ENCODE measurements at regions not wholly inside any gene's neighbourhood (a gene's known extent, or its start where the extent isn't known, plus 50 kb on each side); places are given as distances from the start of the nearest gene placed in this dataset.
A peak's percentile ranks its signal among the peaks of the same experiment; 100 is the strongest.

DNA sequence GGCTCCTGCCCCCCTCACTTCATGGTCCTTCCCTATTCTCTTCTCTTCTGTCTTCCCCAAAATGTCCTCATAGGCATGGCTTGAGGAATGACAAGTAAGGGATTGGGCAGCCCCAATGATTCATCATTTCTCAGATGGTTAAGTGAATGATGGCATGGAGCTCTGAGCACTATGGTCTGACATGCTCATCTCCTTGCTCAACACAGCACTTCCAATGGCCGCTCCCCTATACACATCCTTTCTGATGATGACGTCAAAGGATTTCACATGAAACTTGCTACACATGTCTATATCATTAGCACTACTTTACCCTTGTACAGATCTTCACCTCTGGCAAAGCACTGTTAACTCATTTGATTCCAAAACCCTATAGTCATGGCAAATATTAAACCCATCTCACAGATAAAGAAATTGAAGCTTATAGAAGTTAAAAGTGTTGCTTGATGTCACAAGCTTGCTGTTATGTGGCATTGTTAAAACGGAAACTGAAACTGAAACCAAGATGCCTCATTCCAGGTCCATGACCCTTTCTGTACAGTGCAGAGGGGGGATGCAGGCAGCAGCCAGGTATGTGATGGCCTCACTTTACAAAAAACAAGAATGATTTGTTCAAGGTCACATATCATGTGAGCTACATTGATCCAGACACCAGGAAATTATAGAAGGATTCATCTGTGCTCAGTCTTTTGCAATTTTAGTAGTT lies 90.0 kb upstream of the PLXNA4 start:
- peak; percentile 42 for DNase-seq

DNA sequence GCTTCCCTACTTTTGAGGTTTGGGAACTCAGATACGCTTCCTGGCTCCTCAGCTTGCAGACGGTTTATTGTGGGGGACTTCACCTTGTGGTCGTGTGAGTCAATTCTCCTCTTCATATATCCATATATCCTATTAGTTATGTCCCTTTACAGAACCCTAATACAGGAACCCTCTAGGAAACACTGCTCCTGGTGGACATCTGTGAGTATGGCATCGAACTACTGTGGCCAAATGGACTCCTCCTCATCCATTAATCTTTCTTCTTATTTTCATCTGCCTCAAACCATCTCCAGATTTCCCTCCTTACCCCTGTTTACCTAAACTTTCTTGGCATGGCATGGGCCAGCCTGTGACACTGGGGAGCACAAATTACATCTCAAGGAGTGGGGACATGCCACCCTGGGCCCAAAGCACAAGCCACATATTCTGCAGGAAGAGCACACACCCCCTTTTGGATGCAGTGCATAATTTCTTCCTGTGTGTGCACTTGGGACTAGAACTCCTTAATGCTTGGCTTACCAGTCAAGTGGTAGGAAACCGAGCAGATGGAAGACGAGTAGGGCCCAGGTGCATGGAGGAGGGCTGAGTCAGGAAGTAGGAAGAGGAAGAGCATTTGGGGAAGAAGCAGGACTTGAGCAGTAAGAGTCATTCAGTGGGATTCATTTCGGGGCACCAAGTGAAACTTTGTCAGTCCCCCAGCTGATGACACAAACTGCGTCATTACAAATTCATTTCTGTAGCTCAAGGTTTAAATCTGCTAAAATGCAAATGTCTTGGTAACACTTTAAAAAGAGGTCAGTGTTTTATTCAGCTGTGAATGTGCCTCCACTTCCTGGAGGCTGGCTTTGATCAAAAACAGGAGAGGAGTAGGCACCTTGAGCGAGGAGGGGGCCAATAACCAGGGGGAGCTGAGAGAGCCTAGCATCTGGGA lies 80.8 kb upstream of the PLXNA4 start:
- peak; percentile 47 for DNase-seq

DNA sequence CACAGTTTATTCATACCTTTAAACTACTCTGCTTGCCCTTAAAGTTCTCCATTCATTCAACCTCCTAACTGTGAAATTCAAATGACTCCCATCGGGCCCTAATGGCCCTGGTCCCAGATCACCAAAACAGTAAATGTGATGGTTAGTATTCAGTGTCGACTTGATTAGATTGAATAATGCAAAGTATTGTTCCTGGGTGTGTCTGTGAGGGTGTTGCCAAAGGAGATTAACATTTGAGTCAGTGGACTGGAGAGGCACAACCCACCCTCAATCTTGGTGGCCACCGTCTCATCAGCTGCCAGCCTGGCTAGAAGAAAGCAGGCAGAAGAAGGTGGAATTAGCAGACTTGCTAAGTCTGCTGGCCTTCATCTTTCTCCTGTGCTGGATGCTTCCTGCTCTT lies 80.1 kb upstream of the PLXNA4 start:
- DNase-seq: no peak

DNA sequence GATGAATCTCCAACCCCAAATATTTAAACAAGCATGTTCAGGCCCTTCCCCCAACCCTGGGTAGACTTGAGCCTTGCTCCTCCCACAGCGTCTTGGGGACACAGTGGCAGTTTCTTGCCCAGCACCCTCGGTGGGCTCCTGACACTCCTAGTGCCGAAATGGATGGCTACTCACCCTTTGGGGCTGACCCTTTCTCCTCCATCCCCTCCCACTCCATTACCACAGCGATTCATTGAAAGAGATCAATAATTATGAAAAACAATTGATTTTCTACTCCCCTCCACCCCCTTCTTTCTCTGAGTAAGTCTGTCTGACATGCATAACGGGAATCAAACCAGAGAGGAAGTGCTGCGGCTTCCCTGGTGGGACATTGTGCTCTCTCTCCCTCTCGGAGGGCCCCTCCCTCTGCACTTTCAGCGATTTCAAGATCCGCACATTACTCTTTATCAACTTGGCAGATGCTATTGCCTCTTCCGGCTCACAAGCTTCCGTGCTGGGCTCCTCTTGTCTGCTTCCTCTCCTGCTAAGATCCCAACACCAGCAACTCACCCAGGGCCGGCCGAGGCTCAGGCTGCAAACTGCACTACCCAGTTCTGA lies 79.0 kb upstream of the PLXNA4 start:
- peak; percentile 20 for DNase-seq

DNA sequence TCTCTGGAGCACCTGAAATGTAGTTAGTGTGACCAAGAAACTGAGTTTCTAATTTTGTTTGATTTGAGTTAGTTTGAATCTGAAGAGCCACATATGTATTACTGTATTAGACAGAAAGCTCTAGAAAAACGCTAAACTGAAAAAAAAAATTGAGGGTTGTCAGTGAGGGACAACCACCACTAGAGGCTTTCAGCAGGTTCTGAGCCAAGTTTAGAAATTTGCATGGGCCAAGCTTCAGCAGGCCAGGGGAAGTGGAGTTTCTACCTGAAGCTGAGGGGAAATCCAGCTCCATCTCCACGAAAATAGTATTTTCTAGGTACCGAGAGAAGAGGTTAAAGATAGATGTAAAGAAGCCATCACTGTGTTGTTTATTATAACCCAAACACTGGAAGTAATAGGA lies 77.9 kb upstream of the PLXNA4 start:
- peak; percentile 67 for DNase-seq

DNA sequence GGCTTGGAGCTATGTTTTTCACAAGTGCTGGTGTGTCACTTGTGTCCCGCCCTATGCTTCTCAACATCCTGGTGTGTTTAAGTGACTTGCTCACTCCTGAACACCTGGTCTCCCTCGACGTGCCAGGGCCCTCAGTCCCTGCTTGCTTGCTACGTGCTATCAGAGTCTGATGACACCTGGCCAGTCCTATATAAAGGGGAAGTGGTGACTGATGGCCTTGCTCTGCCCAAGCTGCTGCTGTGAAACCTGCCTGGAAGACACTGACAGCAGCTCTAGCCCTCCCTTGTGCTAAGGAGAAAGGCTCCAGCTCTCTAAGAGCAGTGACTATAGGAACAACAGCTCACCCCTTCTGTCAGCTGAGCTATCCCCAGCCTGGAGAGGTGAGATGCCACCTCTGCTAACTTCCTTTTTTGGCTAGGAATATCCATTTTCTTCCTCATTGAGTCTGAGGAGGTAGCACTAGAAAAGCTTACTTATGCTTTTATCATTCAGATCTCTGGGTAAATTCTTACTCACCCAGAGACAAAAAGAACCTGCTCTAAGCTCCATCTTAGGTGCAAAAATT lies 77.2 kb upstream of the PLXNA4 start:
- DNase-seq: peak; percentile 89

DNA sequence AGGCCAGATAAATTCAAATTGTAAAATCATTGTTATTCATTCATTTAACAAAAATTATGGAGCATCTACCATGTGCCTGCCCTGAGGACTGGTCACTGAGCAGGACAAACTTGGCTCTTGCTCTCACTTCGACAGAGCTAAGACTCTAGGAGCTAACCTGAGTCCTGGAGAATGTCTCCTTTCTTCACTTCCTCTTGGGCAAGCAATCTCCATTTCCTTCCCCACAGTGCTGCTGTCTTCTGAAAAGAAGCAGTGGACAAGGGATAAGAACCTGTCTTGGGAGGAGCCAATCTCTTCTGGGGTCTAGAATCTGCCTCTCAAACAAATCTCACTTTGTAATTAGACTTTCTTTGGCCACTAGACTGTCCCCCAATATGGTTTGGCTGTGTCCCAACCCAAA lies 76.2 kb upstream of the PLXNA4 start:
- no peak for DNase-seq

DNA sequence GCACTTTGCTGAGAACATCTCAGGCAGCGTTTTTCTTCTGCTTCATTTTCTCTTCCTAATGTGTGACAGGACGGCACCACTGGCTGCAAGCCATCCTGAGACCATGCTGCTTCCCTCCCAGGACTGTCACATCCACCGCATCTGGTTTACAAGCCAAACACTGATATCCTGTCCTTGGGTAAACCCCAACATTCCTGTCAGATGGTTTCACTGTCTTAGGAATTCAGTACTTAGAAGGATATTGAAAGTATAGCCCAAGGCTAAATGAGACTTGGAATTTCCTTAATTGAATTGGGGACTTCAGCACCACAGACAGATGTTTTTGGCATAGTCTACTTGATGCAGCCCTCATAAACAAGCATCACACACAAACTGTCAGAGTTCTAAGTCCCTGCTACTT lies 74.2 kb upstream of the PLXNA4 start:
- no peak for DNase-seq

DNA sequence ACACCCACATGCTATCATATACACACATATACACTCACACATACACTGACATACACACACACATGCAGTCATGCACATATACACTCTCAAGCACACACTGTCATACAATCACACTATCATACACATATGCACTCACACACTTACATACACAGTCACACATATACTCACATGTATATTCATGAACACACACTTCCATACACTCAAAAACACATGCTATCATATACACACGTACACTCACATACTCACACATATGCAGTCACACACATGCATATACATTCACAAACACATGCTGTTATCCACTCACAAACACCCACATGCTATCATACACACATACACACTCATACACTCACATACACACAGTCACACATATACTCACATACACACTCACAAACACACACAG lies 71.0 kb upstream of the PLXNA4 start:
- no peak for DNase-seq

DNA sequence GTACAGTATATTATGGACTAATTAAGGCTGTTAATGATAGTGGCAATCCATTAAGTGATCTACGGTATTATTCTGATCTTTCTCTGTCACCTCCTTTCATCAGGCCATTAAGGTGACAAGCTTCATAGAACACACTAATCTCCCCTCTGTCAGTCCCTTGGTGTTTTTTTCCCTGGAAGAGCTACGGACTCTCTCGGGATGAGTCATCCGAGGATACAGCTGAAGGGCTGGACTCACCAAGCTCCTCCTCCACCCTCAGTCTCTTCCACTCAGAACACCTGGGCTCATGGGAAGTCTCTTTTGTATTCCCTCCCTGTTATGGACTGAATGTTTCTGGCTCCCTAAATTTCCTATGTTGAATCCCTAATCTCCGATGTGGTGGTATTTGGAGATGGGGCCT lies 69.8 kb upstream of the PLXNA4 start:
- no peak for DNase-seq

DNA sequence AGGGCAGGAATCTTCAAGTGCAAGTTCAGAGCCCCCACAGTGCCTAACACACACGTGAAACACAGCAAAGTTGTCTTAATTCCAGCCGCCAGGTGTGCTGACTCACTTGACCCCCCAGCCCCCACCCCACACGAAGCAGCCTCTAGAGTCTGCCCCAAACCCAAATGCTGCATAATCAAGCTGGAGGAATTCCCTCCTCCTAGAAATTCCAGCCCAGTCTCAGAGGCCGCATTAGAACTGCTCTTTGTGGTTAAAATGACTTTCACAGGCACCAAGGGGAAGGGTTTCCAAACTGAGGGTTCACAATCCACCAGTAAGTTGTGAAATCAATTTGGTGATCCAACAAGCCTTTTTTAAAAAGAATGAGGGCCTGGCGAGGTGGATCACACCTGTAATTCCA lies 67.0 kb upstream of the PLXNA4 start:
- DNase-seq: no peak

DNA sequence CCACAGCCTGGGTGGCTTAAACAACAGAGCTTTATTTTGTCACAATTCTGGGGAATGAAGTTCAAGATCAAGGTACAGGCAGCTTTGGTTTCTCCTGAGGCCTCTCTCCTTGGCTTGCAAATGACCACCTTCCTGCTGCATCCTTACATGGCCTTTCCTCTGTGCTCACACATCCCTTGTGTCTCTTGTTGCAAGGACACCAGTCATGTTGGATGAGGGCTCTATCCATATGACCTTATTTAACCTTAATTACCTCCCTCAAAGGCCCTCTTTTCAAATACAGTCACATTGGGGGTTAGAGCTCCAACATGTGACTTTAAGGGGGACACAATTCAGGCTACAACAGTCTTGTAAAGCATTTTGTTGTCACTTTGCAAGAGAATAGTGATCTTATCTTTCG lies 65.0 kb upstream of the PLXNA4 start:
- DNase-seq: no peak

DNA sequence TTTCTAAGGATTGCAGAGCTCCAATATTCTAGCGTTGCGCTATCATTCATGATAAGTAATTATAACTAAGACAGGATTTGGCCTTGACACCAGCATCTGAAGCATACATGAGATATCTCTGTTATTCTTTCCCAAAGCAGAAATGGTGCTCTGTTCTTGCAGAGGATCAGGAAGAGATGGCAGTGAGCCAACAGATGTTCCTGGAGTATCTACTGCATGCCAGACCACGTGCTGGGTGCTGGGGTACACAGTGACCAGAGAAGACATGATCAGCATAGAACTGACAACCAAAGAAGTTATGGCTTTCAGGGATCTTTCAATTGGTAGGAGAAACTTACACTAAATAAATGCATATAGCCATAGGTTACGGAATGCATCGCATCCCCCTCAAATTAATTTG lies 63.7 kb upstream of the PLXNA4 start:
- DNase-seq: no peak

DNA sequence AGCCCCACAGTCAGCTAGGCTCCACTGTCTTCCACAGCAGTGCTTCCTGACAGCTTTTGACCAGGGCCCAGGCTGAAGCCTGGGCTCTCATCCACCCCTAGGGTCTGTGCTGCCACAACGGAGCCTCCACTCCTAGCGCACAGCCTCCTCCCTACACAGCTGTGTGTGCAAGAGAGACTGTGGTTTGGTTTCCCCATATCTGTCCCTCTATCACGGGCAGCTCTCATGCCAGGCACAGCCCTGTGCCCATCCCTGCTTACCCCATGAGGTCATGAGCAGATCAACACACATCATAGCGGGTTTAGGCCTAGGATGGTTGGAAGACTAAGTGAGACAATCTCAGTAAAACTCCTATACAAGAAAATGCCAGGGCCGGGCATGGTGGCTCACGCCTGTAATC lies 61.7 kb upstream of the PLXNA4 start:
- DNase-seq: no peak

DNA sequence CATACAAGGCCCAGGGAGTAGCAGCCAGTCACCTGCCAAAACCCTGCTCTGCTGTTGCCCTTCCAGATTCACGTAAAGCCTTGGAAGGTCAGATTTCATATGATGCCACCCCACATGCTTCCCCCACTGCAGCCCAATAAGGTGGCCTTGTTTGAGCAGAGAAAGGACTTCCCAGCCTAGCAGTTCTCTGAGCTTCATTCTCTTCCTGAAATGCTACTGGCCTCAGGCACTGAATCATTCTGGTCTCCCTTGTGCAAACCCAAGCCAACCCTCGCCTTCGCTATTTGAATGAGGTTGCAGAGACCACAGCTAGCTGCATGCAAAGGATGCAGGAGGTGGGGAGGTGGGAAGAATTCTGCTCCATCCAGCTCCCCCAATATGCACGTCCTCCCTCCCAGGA lies 60.3 kb upstream of the PLXNA4 start:
- no peak for DNase-seq

DNA sequence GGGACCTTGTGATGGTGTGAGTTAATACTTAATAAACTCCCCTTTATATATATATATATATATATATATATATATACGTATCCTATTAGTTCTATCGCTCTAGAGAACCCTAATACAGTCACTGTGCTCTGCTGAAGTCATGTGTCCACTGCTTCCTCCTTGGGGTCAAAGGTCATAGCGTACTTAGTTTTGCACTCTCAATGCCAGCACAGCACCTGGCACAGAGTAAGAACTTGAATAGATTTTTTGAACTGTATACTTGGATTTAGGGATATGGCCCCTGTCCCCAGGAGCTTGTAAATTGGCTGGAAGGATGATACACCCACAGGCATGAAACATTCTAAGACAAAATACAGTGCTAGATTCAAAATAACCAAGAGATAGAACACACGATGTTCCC lies 58.9 kb upstream of the PLXNA4 start:
- DNase-seq: no peak

DNA sequence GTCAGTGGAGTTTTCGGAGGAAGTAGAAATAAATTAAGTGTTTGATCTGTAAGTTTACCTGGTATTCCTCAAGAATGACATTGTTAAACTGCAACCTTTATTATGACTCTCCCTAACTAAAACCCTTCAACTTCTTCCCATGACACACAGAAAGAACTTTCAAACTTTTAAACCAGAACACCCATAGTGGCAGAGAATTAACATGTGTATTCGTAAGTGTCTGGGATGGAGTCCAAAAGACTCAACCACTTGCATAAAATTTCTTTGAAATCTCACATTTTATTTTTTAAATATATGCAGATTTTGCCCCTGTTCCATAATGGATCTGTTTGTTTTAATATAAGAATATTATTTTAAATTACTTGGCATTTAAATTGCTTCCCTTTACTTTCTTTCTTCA lies 54.6 kb upstream of the PLXNA4 start:
- no peak for DNase-seq
